ENCODE measurements at regions not wholly inside any gene's neighbourhood (a gene's known extent, or its start where the extent isn't known, plus 50 kb on each side); places are given as distances from the start of the nearest gene placed in this dataset.

DNA sequence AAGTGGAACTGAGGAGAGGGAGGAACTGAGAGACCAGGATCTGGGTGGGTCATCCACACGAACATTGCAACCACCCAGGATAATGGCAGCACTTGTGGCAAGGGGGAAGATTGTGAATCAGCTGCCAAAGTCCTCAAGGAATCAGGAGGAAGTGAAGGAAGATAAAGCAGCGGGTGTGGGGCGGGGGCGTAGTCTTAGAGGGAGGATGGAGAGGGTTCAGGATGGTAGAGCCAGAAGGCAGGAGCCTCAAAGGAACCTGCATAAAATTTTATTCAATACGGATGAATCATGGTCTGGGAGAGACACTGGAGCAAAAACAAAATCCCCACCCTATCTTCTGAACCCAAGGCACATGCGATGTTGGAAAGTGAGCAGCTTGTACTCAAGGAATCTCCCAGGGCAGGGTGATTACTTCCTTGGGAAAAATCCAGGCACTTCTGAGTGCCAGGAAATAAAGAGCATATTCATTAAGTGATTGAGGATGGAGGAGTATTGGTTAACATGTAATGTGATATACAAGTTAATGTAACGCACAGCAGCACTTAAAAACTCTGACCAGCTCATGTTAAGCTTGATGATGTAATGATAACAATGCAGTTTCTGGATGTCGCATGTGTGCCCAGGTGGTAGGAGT lies 82.0 kb upstream of the B3GAT2 start:
- intact Hi-C loops (cut with DNase I), result no loop called here
- H3K36me3 ChIP-seq, result no peaks in the 10 kb centered on the region
- H3K4me3 ChIP-seq, result no peak overlapping the region
- TF ChIP-seq, protein P1, sequence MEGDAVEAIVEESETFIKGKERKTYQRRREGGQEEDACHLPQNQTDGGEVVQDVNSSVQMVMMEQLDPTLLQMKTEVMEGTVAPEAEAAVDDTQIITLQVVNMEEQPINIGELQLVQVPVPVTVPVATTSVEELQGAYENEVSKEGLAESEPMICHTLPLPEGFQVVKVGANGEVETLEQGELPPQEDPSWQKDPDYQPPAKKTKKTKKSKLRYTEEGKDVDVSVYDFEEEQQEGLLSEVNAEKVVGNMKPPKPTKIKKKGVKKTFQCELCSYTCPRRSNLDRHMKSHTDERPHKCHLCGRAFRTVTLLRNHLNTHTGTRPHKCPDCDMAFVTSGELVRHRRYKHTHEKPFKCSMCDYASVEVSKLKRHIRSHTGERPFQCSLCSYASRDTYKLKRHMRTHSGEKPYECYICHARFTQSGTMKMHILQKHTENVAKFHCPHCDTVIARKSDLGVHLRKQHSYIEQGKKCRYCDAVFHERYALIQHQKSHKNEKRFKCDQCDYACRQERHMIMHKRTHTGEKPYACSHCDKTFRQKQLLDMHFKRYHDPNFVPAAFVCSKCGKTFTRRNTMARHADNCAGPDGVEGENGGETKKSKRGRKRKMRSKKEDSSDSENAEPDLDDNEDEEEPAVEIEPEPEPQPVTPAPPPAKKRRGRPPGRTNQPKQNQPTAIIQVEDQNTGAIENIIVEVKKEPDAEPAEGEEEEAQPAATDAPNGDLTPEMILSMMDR (IDR thresholded peaks at IDR 0.05), result no peak
- DNase-seq (no peak), ATAC-seq (no peak)
- H3K27me3 ChIP-seq, result no peaks in the 10 kb centered on the region
- H3K27ac ChIP-seq, result no peak overlapping the region
- H3K9me3 ChIP-seq, result no peaks in the 10 kb centered on the region
- no peaks in the 10 kb centered on the region for H3K4me1 ChIP-seq

DNA sequence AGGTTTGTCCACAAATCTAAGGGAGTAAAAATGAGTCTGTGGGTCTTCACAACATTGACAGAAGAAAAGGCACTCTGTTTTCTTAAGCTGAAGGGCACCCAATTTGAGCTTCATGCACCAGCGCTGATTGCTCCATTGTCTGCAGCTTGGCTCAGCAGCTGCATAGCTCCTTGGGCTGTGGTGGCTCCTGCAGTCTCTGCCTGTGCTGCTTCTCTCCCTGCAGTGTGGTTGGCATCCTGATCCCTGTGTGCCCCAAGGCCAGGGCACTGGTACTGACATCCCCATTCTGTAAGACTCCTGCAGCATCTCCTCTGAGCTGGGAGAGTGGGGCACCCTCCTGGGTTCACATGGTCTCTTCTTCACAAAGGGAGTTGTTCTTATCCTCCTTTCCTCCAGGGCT lies 83.2 kb upstream of the B3GAT2 start:
- H3K27ac ChIP-seq, result no peak overlapping the region
- ATAC-seq (no peak), DNase-seq (no peak)
- no peaks in the 10 kb centered on the region for H3K4me1 ChIP-seq
- H3K9me3 ChIP-seq, result no peaks in the 10 kb centered on the region
- H3K27me3 ChIP-seq, result no peaks in the 10 kb centered on the region
- no peaks in the 10 kb centered on the region for H3K36me3 ChIP-seq
- intact Hi-C loops (cut with DNase I), result no loop called here
- TF ChIP-seq, protein P1 (IDR thresholded peaks at IDR 0.05), result no peak
- no peak overlapping the region for H3K4me3 ChIP-seq

DNA sequence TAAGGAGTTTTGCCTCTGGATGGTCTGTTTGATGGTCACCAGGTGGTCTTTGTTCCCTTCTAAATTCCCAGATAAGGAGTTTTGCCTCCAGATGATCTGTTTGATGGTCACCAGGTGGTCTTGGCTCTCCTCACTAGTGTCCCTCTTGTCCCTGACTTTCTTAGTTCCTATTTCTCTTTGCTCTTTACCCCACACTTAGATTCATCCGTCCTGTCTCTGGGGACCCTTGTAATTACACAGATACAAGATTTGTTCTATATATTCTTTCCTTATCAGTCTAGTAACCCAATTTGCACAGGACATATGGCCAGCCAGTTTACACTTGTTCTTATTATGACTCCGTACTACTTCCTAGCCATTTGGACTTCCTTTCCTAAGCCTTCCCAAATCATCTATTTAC lies 84.0 kb upstream of the B3GAT2 start:
- Histone ChIP-seq H3K4me1 (no peaks in the 10 kb centered on the region), H3K27ac (no peak overlapping the region), H3K9me3 (no peaks in the 10 kb centered on the region), H3K27me3 (no peaks in the 10 kb centered on the region), H3K4me3 (no peak overlapping the region), H3K36me3 (no peaks in the 10 kb centered on the region)
- DNase-seq, result no peak
- intact Hi-C loops (cut with DNase I), result no loop called here
- ATAC-seq, result no peak
- TF ChIP-seq, protein P1 (IDR thresholded peaks at IDR 0.05), result no peak

DNA sequence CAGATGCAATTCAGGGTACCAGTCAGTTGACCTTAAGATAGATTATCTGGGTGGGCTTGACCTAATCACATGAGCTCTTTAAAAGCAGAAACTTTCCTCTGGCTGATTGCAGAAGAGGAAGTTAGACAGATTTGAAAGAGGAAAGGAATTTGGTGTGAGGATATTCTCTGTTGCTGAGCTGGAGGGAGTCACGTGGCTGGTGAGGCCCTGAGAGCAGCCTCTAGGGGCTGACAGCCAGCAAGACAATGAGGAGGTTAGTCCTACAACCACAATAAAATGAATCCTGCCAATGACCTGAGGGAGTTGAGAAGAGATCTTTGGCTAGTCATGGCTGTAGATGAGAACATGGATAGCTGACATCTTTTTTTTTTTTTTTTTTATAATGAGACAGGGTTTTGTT lies 87.0 kb upstream of the B3GAT2 start:
- TF ChIP-seq, protein P1 (IDR thresholded peaks at IDR 0.05), result no peak
- no peaks in the 10 kb centered on the region for H3K4me1 ChIP-seq
- H3K27me3 ChIP-seq, result no peaks in the 10 kb centered on the region
- intact Hi-C loops (cut with DNase I), result no loop called here
- peak; percentile 67 for ATAC-seq
- no peaks in the 10 kb centered on the region for H3K9me3 ChIP-seq
- H3K36me3 ChIP-seq, result no peaks in the 10 kb centered on the region
- H3K27ac ChIP-seq, result no peak overlapping the region
- no peak for DNase-seq
- H3K4me3 ChIP-seq, result no peak overlapping the region

DNA sequence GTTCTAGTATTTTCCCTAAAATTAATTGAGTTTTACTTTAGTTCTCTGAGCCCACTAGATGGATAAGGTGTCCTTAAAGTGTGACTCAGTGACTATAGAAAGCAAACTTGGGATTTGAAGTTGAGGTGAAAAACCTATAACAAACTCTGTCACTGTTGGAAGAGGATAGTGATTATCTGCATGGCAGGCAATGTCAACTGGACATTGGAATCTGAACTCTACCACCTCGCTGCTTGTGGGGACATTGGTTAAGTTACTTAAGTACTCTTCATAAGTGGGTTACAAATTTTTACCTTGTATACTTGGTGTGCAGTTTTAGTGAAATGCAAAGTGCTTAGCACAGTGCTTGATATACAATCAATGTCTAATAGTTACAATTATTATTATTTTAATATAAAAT lies 87.9 kb upstream of the B3GAT2 start:
- Histone ChIP-seq H3K27me3 (no peaks in the 10 kb centered on the region), H3K27ac (no peak overlapping the region), H3K9me3 (no peaks in the 10 kb centered on the region), H3K4me3 (no peak overlapping the region), H3K4me1 (no peaks in the 10 kb centered on the region), H3K36me3 (no peaks in the 10 kb centered on the region)
- TF ChIP-seq, protein P1 (IDR thresholded peaks at IDR 0.05), result no peak
- DNase-seq (no peak), ATAC-seq (no peak)
- intact Hi-C loops (cut with DNase I), result no loop called here

DNA sequence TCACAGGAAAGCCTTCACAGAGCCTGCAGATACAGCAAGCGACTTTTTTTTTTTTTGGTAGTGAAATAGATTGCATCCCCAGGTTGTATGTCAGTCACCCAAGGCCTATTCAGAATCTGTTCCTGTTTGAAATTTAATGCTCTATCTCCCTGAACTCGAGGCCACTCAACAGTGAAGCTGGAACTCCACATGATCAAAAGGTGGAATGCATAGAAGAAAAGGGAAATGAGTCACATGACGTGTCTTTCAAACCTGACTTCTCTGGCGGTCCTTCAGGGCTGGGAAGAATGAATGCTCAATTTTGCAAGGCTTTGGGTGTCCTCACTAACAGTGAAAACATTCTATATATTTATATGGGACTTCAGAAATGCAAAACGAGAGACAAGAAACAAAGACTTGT lies 88.4 kb upstream of the B3GAT2 start:
- no peak for ATAC-seq
- H3K36me3 ChIP-seq, result no peaks in the 10 kb centered on the region
- TF ChIP-seq, protein P1 (IDR thresholded peaks at IDR 0.05), result no peak
- H3K27ac ChIP-seq, result no peak overlapping the region
- intact Hi-C loops (cut with DNase I), result no loop called here
- no peaks in the 10 kb centered on the region for H3K27me3 ChIP-seq
- no peak for DNase-seq
- no peak overlapping the region for H3K4me3 ChIP-seq
- no peaks in the 10 kb centered on the region for H3K4me1 ChIP-seq
- no peaks in the 10 kb centered on the region for H3K9me3 ChIP-seq
